ENCODE measurements at regions not wholly inside any gene's neighbourhood (a gene's known extent, or its start where the extent isn't known, plus 50 kb on each side); places are given as distances from the start of the nearest gene placed in this dataset.

DNA sequence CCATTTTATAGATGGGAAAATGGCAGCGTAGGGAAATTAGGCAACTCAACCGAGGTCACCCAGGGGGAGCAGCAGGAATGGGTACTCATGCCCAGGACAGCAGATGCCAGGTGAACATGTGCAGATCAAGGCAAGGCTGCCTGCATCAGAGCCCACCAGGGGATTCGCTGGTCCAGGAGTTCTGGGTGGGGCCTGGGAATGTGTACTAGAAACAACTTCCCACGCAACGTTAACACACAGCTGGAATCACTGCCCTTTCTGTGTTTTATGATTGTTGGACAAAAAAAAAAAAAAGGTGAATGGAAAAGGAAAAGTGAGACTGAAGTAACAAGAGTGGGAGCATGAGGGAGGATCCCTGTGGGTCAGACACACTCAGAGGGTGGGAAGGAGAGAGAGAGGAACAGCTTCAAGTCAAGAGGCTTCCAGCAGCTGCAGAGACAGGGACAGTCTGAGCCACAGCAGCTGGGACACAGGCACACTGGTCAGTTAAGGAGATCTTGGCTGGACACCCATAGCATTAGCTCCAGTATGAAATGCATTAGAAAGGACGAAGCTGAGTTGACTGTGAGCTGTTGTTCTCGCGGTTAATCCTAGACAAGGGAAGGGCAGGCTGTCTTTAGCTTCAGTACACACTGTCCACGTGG lies 187.9 kb upstream of the INHBA start:
- no peak for DNase-seq
- WGBS (ENCODE audit: insufficient coverage), result 98% methylated on average over 6 of the region's 9 CpGs
- H3K27ac ChIP-seq (ENCODE audit: insufficient read depth in 1 of 2, low read depth in 1 of 2, low read length in 2 of 2, poor library complexity in 1 of 2, severe bottlenecking in 2 of 2), result no peak overlapping the region
- H3K9me3 ChIP-seq (ENCODE audit: control extremely low read depth in 1 of 5, control insufficient read depth in 4 of 5, insufficient read depth in 2 of 5, low read depth in 1 of 5, low read length in 4 of 5), result no peaks in the 10 kb centered on the region
- H3K36me3 ChIP-seq (ENCODE audit: control insufficient read depth in 4 of 4, insufficient read depth in 4 of 4, low read length in 3 of 4), result no peaks in the 10 kb centered on the region
- H3K4me3 ChIP-seq (ENCODE audit: control insufficient read depth in 1 of 7, extremely low read depth in 1 of 7, insufficient read depth in 4 of 7, low read depth in 2 of 7, low read length in 6 of 7), result no peak overlapping the region
- H3K4me1 ChIP-seq (ENCODE audit: control extremely low read depth in 1 of 4, control insufficient read depth in 4 of 4, insufficient read depth in 4 of 4, low read length in 3 of 4), result peaks cover 3 to 25% (median 11%) of the 10 kb centered on the region in 4 experiments
- ChIA-PET CTCF (interaction anchor here (0.6 to 4.8 kb wide), 3 partner anchors 9 to 52 kb away, joined by 3 to 16 read pairs (median 7); no protein-coding TSS in a partner anchor), POLR2A (interaction anchor here (0.6 kb wide), 1 partner anchor 9 kb away, joined by 3 read pairs; no protein-coding TSS in a partner anchor)
- no peaks in the 10 kb centered on the region for H3K27me3 ChIP-seq (replicated peaks in 2 of 5; ENCODE audit: control insufficient read depth in 4 of 5, insufficient read depth in 5 of 5, low read length in 4 of 5)

- peaks cover 3 to 37% (median 17%) of the 10 kb centered on the region in 4 experiments for H3K4me1 ChIP-seq (ENCODE audit: control extremely low read depth in 1 of 4, control insufficient read depth in 4 of 4, insufficient read depth in 4 of 4, low read length in 3 of 4)
- H3K27me3 ChIP-seq (replicated peaks in 2 of 5; ENCODE audit: control insufficient read depth in 4 of 5, insufficient read depth in 5 of 5, low read length in 4 of 5), result no peaks in the 10 kb centered on the region
- DNase-seq, result no peak
- no peaks in the 10 kb centered on the region for H3K9me3 ChIP-seq (ENCODE audit: control extremely low read depth in 1 of 5, control insufficient read depth in 4 of 5, insufficient read depth in 2 of 5, low read depth in 1 of 5, low read length in 4 of 5)
- 93% methylated on average over 4 of the region's 4 CpGs for WGBS (ENCODE audit: insufficient coverage)
- POLR2A ChIA-PET, result no interaction called here
- H3K4me3 ChIP-seq (ENCODE audit: control insufficient read depth in 1 of 7, extremely low read depth in 1 of 7, insufficient read depth in 4 of 7, low read depth in 2 of 7, low read length in 6 of 7), result no peak overlapping the region
- H3K36me3 ChIP-seq (ENCODE audit: control insufficient read depth in 4 of 4, insufficient read depth in 4 of 4, low read length in 3 of 4), result no peaks in the 10 kb centered on the region
- H3K27ac ChIP-seq (ENCODE audit: insufficient read depth in 1 of 2, low read depth in 1 of 2, low read length in 2 of 2, poor library complexity in 1 of 2, severe bottlenecking in 2 of 2), result no peak overlapping the region
- CTCF ChIA-PET, result interaction anchor here (2.1 to 4.8 kb wide), 2 partner anchors 8 to 9 kb away, joined by 7 to 16 read pairs; no protein-coding TSS in a partner anchor
Measured at GRCh38 chr7:41889472-41889871, 186.6 kb upstream of the INHBA start.

DNA sequence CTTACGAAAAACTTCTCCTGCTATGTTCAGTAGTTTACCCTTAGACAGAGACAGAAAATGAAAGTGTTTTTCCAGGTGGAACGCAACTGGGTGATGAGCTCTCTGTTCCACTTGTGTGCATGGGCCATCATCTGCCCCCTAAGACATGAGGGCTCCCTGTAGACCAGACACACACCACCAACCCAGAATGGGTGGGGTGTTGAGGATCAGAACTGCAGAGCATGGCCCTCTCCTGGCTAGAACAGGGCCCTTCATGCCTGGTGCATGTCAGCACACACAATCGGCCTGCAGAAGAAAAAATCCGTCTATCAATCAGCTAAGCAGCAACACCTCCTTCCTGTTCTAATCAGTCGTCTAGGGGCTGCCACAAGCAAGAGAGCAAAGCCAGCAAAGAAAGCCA lies 186.2 kb upstream of the INHBA start:
- no peaks in the 10 kb centered on the region for H3K27me3 ChIP-seq (replicated peaks in 2 of 5; ENCODE audit: control insufficient read depth in 4 of 5, insufficient read depth in 5 of 5, low read length in 4 of 5)
- H3K4me1 ChIP-seq (ENCODE audit: control extremely low read depth in 1 of 4, control insufficient read depth in 4 of 4, insufficient read depth in 4 of 4, low read length in 3 of 4), result peaks cover 3 to 37% (median 19%) of the 10 kb centered on the region in 4 experiments
- no peak overlapping the region for H3K4me3 ChIP-seq (ENCODE audit: control insufficient read depth in 1 of 7, extremely low read depth in 1 of 7, insufficient read depth in 4 of 7, low read depth in 2 of 7, low read length in 6 of 7)
- no peaks in the 10 kb centered on the region for H3K36me3 ChIP-seq (ENCODE audit: control insufficient read depth in 4 of 4, insufficient read depth in 4 of 4, low read length in 3 of 4)
- WGBS (ENCODE audit: insufficient coverage), result 51% methylated on average over 4 of the region's 5 CpGs
- POLR2A ChIA-PET, result no interaction called here
- no peak overlapping the region for H3K27ac ChIP-seq (ENCODE audit: insufficient read depth in 1 of 2, low read depth in 1 of 2, low read length in 2 of 2, poor library complexity in 1 of 2, severe bottlenecking in 2 of 2)
- no peaks in the 10 kb centered on the region for H3K9me3 ChIP-seq (ENCODE audit: control extremely low read depth in 1 of 5, control insufficient read depth in 4 of 5, insufficient read depth in 2 of 5, low read depth in 1 of 5, low read length in 4 of 5)
- CTCF ChIA-PET, result interaction anchor here (0.6 to 2.1 kb wide), 3 partner anchors 9 to 180 kb away, joined by 3 to 7 read pairs (median 3); no protein-coding TSS in a partner anchor
- DNase-seq, result peak in 2 of 3 donors; percentile 21 to 48

- CTCF ChIA-PET, result no interaction called here
- POLR2A ChIA-PET, result interaction anchor here (0.6 kb wide), 1 partner anchor 1007 kb away, joined by 3 read pairs; no protein-coding TSS in a partner anchor
- Histone ChIP-seq H3K4me3 (ENCODE audit: control insufficient read depth in 1 of 7, extremely low read depth in 1 of 7, insufficient read depth in 4 of 7, low read depth in 2 of 7, low read length in 6 of 7) (no peak overlapping the region), H3K4me1 (ENCODE audit: control extremely low read depth in 1 of 4, control insufficient read depth in 4 of 4, insufficient read depth in 4 of 4, low read length in 3 of 4) (peaks cover 11 to 42% (median 29%) of the 10 kb centered on the region in 4 experiments), H3K9me3 (ENCODE audit: control extremely low read depth in 1 of 5, control insufficient read depth in 4 of 5, insufficient read depth in 2 of 5, low read depth in 1 of 5, low read length in 4 of 5) (peaks cover 0 to 2% (median 0%) of the 10 kb centered on the region in 5 experiments), H3K27me3 (replicated peaks in 2 of 5; ENCODE audit: control insufficient read depth in 4 of 5, insufficient read depth in 5 of 5, low read length in 4 of 5) (no peaks in the 10 kb centered on the region), H3K36me3 (ENCODE audit: control insufficient read depth in 4 of 4, insufficient read depth in 4 of 4, low read length in 3 of 4) (no peaks in the 10 kb centered on the region), H3K27ac (ENCODE audit: insufficient read depth in 1 of 2, low read depth in 1 of 2, low read length in 2 of 2, poor library complexity in 1 of 2, severe bottlenecking in 2 of 2) (no peak overlapping the region)
- DNase-seq, result no peak
- 91% methylated on average over 3 of the region's 4 CpGs for WGBS (ENCODE audit: insufficient coverage)
Measured at GRCh38 chr7:41887416-41887815, 184.5 kb upstream of the INHBA start.

- CTCF ChIA-PET, result interaction anchor here (0.6 to 1.2 kb wide), 2 partner anchors 31 to 156 kb away, joined by 3 to 4 read pairs; no protein-coding TSS in a partner anchor
- H3K27ac ChIP-seq (ENCODE audit: insufficient read depth in 1 of 2, low read depth in 1 of 2, low read length in 2 of 2, poor library complexity in 1 of 2, severe bottlenecking in 2 of 2), result no peak overlapping the region
- no peak for DNase-seq
Measured at GRCh38 chr7:41886901-41887311, 184.0 kb upstream of the INHBA start.

GRCh38 chr7:41886262-41886900 lies 183.5 kb upstream of the INHBA start:
- peaks cover 17 to 50% (median 36%) of the 10 kb centered on the region in 4 experiments for H3K4me1 ChIP-seq (ENCODE audit: control extremely low read depth in 1 of 4, control insufficient read depth in 4 of 4, insufficient read depth in 4 of 4, low read length in 3 of 4)
- no peaks in the 10 kb centered on the region for H3K27me3 ChIP-seq (replicated peaks in 2 of 5; ENCODE audit: control insufficient read depth in 4 of 5, insufficient read depth in 5 of 5, low read length in 4 of 5)
- peak in 2 of 3 donors; percentile 69 to 75 for DNase-seq
- 68% methylated on average over 6 of the region's 6 CpGs for WGBS (ENCODE audit: insufficient coverage)
- no peak overlapping the region for H3K27ac ChIP-seq (ENCODE audit: insufficient read depth in 1 of 2, low read depth in 1 of 2, low read length in 2 of 2, poor library complexity in 1 of 2, severe bottlenecking in 2 of 2)
- H3K36me3 ChIP-seq (ENCODE audit: control insufficient read depth in 4 of 4, insufficient read depth in 4 of 4, low read length in 3 of 4), result no peaks in the 10 kb centered on the region
- peaks cover 0 to 2% (median 0%) of the 10 kb centered on the region in 5 experiments for H3K9me3 ChIP-seq (ENCODE audit: control extremely low read depth in 1 of 5, control insufficient read depth in 4 of 5, insufficient read depth in 2 of 5, low read depth in 1 of 5, low read length in 4 of 5)
- no peak overlapping the region for H3K4me3 ChIP-seq (ENCODE audit: control insufficient read depth in 1 of 7, extremely low read depth in 1 of 7, insufficient read depth in 4 of 7, low read depth in 2 of 7, low read length in 6 of 7)
- CTCF ChIA-PET, result interaction anchor here (0.6 to 1.2 kb wide), 2 partner anchors 32 to 155 kb away, joined by 3 to 4 read pairs; no protein-coding TSS in a partner anchor
- POLR2A ChIA-PET, result interaction anchor here (0.6 kb wide), 1 partner anchor 12 kb away, joined by 3 read pairs; no protein-coding TSS in a partner anchor

More at GRCh38 chr7:41886901-41887311, 184.0 kb upstream of the INHBA start:
- Histone ChIP-seq H3K9me3 (ENCODE audit: control extremely low read depth in 1 of 5, control insufficient read depth in 4 of 5, insufficient read depth in 2 of 5, low read depth in 1 of 5, low read length in 4 of 5) (peaks cover 0 to 2% (median 0%) of the 10 kb centered on the region in 5 experiments), H3K4me3 (ENCODE audit: control insufficient read depth in 1 of 7, extremely low read depth in 1 of 7, insufficient read depth in 4 of 7, low read depth in 2 of 7, low read length in 6 of 7) (no peak overlapping the region), H3K27me3 (replicated peaks in 2 of 5; ENCODE audit: control insufficient read depth in 4 of 5, insufficient read depth in 5 of 5, low read length in 4 of 5) (no peaks in the 10 kb centered on the region), H3K36me3 (ENCODE audit: control insufficient read depth in 4 of 4, insufficient read depth in 4 of 4, low read length in 3 of 4) (no peaks in the 10 kb centered on the region), H3K4me1 (ENCODE audit: control extremely low read depth in 1 of 4, control insufficient read depth in 4 of 4, insufficient read depth in 4 of 4, low read length in 3 of 4) (peaks cover 16 to 45% (median 32%) of the 10 kb centered on the region in 4 experiments)
- WGBS (ENCODE audit: insufficient coverage), result 100% methylated on average over 4 of the region's 5 CpGs
- POLR2A ChIA-PET, result interaction anchor here (0.6 kb wide), 1 partner anchor 1008 kb away, joined by 3 read pairs; no protein-coding TSS in a partner anchor

Measured in common myeloid progenitor, CD34-positive (primary cell).